Activated naive CD4-positive, alpha-beta T cell treated with anti-CD3 and anti-CD28 coated beads, Interleukin-2, amount 50 U/mL, for 16 hours (primary cell): ENCODE measurements at regions not wholly inside any gene's neighbourhood (a gene's known extent, or its start where the extent isn't known, plus 50 kb on each side); places are given as distances from the start of the nearest gene placed in this dataset.

ENCODE experiments used
- DNase-seq: peaks from one replicate; pipeline ENCODE4 v3.0.0-alpha.2; 2020

GRCh38 chr21:28444111-28444510 lies 548.6 kb downstream of the LTN1 start:
- DNase-seq: no peak

- no peak for DNase-seq
Measured at GRCh38 chr21:28442624-28443023, 550.1 kb downstream of the LTN1 start.

GRCh38 chr21:28442085-28442484 lies 550.6 kb downstream of the LTN1 start:
- DNase-seq: no peak

GRCh38 chr21:28439788-28440187 lies 552.9 kb downstream of the LTN1 start:
- DNase-seq: no peak

GRCh38 chr21:28439251-28439650 lies 553.4 kb downstream of the LTN1 start:
- no peak for DNase-seq

- DNase-seq: no peak
Measured at GRCh38 chr21:28437061-28437460, 555.6 kb downstream of the LTN1 start.

- no peak for DNase-seq
Measured at GRCh38 chr21:28436286-28436932, 556.3 kb downstream of the LTN1 start.

GRCh38 chr21:28431527-28432200 lies 561.0 kb downstream of the LTN1 start:
- no peak for DNase-seq

GRCh38 chr21:28431022-28431421 lies 561.7 kb downstream of the LTN1 start:
- no peak for DNase-seq

GRCh38 chr21:28429161-28429560 lies 563.5 kb downstream of the LTN1 start:
- no peak for DNase-seq

- no peak for DNase-seq
Measured at GRCh38 chr21:28427394-28428022, 565.2 kb downstream of the LTN1 start.

GRCh38 chr21:28426545-28426944 lies 566.1 kb downstream of the LTN1 start:
- DNase-seq: no peak

GRCh38 chr21:28423521-28424190 lies 569.0 kb downstream of the LTN1 start:
- DNase-seq: no peak

GRCh38 chr21:28421716-28422524 lies 570.8 kb downstream of the LTN1 start:
- no peak for DNase-seq

- DNase-seq: no peak
Measured at GRCh38 chr21:28419811-28420210, 572.9 kb downstream of the LTN1 start.

GRCh38 chr21:28418726-28419514 lies 573.8 kb downstream of the LTN1 start:
- DNase-seq: no peak

- no peak for DNase-seq
Measured at GRCh38 chr21:28410256-28410655, 582.4 kb downstream of the LTN1 start.

GRCh38 chr21:28402616-28402989 lies 590.1 kb downstream of the LTN1 start:
- DNase-seq: no peak

GRCh38 chr21:28397040-28397439 lies 595.6 kb downstream of the LTN1 start:
- no peak for DNase-seq

GRCh38 chr21:28396421-28396820 lies 596.3 kb downstream of the LTN1 start:
- DNase-seq: no peak

- DNase-seq: no peak
Measured at GRCh38 chr21:28393279-28393678, 599.4 kb downstream of the LTN1 start.
